ENCODE measurements at regions not wholly inside any gene's neighbourhood (a gene's known extent, or its start where the extent isn't known, plus 50 kb on each side); places are given as distances from the start of the nearest gene placed in this dataset.

DNA sequence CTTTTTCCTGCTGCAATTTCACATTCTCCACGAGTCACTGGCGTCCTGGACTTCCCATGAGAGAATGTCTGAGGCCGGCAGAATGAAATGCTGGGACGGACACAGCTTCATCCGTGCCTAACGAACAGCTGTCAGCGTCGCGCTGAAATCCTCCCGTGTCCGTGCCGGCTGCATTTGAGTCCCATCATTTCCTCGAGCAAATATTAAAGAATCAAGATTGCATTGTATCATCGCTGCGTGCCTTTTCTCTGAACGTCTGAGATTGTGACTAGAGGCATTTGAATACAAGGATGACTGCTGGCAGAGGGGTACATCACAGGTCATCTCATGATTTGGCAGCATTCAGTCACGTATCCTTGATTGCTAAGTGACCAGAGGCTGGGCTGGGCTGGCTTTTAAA, 279.9 kb downstream of the ASMT start:
- 0 out of 3 replicates have a peak overlapping the region, but pooled peaks have one; percentile 29 for H3K4me2 ChIP-seq
- DNase-seq (ENCODE audit: low read depth in 1 of 2, low spot score in 1 of 2) (no peak), FAIRE-seq (no peak), ATAC-seq (peak; percentile 38 to 65; a peak in 4 of 6 replicates)
- no peaks in the 10 kb centered on the region for H3K4me1 ChIP-seq
- H3K27ac ChIP-seq: peak overlapping the region in 1 of 2 experiments; percentile 60; a peak in 2 of 6 replicates
- peaks cover 5% of the 10 kb centered on the region; the same call in 1 of the 3 replicates for H3K9me3 ChIP-seq
- ChIA-PET POLR2A (no interaction called here), CTCF (no interaction called here)
- 53% methylated on average over 17 of the region's 17 CpGs for WGBS (ENCODE audit: missing lambda C conversion rate)
- no peak for TF ChIP-seq HOXA7 (CRISPR knock-in tag; IDR thresholded peaks at IDR 0.05)
- H3K4me3 ChIP-seq: no peak overlapping the region

DNA sequence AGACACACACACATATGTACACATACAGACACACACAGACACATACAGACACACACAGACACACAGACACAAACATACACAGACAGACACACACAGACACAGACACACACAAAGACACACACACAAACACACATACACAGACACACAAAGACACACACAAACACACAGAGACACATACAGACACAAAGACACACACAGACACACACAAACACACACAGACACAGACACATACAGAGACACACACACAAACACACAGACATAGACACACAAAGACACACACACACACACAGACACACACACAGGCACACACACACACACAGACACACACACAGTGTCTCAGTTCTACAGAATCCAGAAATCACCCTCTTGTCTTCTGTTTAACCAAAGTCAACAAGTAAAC, 280.7 kb downstream of the ASMT start:
- Histone ChIP-seq H3K4me2 (no peak overlapping the region), H3K27ac (no peak overlapping the region), H3K9me3 (no peaks in the 10 kb centered on the region), H3K4me1 (no peaks in the 10 kb centered on the region), H3K4me3 (no peak overlapping the region)
- ATAC-seq: no peak
- TF ChIP-seq, protein P1, sequence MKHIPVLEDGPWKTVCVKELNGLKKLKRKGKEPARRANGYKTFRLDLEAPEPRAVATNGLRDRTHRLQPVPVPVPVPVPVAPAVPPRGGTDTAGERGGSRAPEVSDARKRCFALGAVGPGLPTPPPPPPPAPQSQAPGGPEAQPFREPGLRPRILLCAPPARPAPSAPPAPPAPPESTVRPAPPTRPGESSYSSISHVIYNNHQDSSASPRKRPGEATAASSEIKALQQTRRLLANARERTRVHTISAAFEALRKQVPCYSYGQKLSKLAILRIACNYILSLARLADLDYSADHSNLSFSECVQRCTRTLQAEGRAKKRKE (CRISPR knock-in tag; IDR thresholded peaks at IDR 0.05; ENCODE audit: low read depth): no peak
- TF ChIP-seq SREBF2 (IDR thresholded peaks at IDR 0.05): no peak
- TF ChIP-seq, protein P2, sequence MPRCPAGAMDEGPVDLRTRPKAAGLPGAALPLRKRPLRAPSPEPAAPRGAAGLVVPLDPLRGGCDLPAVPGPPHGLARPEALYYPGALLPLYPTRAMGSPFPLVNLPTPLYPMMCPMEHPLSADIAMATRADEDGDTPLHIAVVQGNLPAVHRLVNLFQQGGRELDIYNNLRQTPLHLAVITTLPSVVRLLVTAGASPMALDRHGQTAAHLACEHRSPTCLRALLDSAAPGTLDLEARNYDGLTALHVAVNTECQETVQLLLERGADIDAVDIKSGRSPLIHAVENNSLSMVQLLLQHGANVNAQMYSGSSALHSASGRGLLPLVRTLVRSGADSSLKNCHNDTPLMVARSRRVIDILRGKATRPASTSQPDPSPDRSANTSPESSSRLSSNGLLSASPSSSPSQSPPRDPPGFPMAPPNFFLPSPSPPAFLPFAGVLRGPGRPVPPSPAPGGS (IDR thresholded peaks at IDR 0.05): no peak
- no peak for DNase-seq (ENCODE audit: low read depth in 1 of 2, low spot score in 1 of 2)
- peak; percentile 84 for FAIRE-seq
- POLR2A ChIA-PET: no interaction called here
- CTCF ChIA-PET: no interaction called here

DNA sequence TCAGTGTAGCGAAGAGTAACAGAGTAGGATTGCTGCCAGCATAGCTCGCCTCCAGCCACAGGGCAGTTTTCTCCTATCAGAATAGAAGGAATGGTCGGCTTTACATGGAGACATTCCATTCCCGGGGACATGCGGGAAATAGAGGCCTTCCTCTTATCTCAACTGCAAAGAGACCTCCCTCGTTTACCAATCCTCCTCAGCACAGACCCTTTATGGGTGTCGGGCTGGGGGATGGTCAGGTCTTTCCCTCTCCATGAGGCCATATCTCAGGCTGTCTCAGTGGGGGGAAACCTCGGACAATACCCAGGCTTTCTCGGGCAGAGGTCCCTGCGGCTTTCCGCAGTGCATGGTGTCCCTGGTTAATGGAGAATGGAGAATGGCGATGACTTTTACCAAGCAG, 285.0 kb downstream of the ASMT start:
- 86% methylated on average over 12 of the region's 12 CpGs for WGBS (ENCODE audit: missing lambda C conversion rate)
- no peak for FAIRE-seq

DNA sequence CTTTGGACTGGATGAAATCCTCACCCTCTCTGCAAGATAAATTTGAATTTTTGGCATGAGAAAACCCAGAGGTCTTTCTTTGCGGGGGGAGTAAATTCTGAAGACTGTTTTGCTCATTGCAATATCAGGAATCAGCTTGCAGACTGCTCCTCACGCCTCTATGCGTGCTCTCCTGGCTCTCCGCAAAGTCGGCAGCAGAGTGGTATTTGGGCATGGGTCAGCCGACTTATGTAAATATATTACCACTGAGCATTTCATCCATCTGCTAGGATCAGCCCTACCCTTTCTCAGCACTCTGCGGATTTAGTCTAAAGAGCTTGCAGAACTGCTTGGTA, 288.0 kb downstream of the ASMT start:
- H3K9me3 ChIP-seq: 0 out of 3 replicates have a peak, but pooled peaks cover 4% of the 10 kb centered on the region
- peak overlapping the region; percentile 87 for H3K4me2 ChIP-seq
- FAIRE-seq (no peak), ATAC-seq (peak; percentile 73 to 76), DNase-seq (ENCODE audit: low read depth in 1 of 2, low spot score in 1 of 2) (peak in 1 of 2 experiments; percentile 35)
- ChIA-PET POLR2A (no interaction called here), CTCF (no interaction called here)
- peak overlapping the region; percentile 35 for H3K4me3 ChIP-seq
- 2% methylated on average over 7 of the region's 7 CpGs for WGBS (ENCODE audit: missing lambda C conversion rate)
- H3K27ac ChIP-seq: peak overlapping the region; percentile 87 to 91
- H3K4me1 ChIP-seq: peaks cover 20% of the 10 kb centered on the region
- TF ChIP-seq, protein P3, sequence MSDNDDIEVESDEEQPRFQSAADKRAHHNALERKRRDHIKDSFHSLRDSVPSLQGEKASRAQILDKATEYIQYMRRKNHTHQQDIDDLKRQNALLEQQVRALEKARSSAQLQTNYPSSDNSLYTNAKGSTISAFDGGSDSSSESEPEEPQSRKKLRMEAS (IDR thresholded peaks at IDR 0.05): no peak
- TF ChIP-seq NR3C1 (IDR thresholded peaks at IDR 0.05): no peak
- TF ChIP-seq, protein P4, sequence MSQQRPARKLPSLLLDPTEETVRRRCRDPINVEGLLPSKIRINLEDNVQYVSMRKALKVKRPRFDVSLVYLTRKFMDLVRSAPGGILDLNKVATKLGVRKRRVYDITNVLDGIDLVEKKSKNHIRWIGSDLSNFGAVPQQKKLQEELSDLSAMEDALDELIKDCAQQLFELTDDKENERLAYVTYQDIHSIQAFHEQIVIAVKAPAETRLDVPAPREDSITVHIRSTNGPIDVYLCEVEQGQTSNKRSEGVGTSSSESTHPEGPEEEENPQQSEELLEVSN (IDR thresholded peaks at IDR 0.05; ENCODE audit: borderline replicate concordance, low read depth): peak; percentile 49; the same call in 1 of the 2 replicates
- TF ChIP-seq EP300 (IDR thresholded peaks at IDR 0.05): no peak
- no peak for TF ChIP-seq NFE2L2 (conservative IDR thresholded peaks at IDR 0.05; ENCODE audit: low read length)
- peak in 1 of 2 experiments; percentile 1; a peak in 1 of 5 replicates for TF ChIP-seq RAD21 (conservative IDR thresholded peaks at IDR 0.05 in 1 of 2, IDR thresholded peaks at IDR 0.05 in 1 of 2)

More for the DNA sequence above, 285.0 kb downstream of the ASMT start:
- H3K9me3 ChIP-seq: no peaks in the 10 kb centered on the region
- no peak overlapping the region for H3K4me3 ChIP-seq
- DNase-seq (ENCODE audit: low read depth in 1 of 2, low spot score in 1 of 2) (no peak), ATAC-seq (no peak)
- peaks cover 20% of the 10 kb centered on the region for H3K4me1 ChIP-seq
- 0 out of 6 replicates have a peak overlapping the region, but pooled peaks of 1 of the 2 experiments have one; percentile 25 for H3K27ac ChIP-seq
- no peak overlapping the region for H3K4me2 ChIP-seq
- ChIA-PET CTCF (no interaction called here), POLR2A (no interaction called here)
- TF ChIP-seq ZC3H11A (IDR thresholded peaks at IDR 0.05): no peak
- TF ChIP-seq, protein P1 (CRISPR knock-in tag; IDR thresholded peaks at IDR 0.05; ENCODE audit: low read depth): no peak
- TF ChIP-seq CHD2 (IDR thresholded peaks at IDR 0.05; ENCODE audit: low read length, partially characterized antibody): no peak
- no peak for TF ChIP-seq ZNF302 (CRISPR knock-in tag; IDR thresholded peaks at IDR 0.05)
- no peak for TF ChIP-seq CBX8 (IDR thresholded peaks at IDR 0.05)
- TF ChIP-seq, protein P5, sequence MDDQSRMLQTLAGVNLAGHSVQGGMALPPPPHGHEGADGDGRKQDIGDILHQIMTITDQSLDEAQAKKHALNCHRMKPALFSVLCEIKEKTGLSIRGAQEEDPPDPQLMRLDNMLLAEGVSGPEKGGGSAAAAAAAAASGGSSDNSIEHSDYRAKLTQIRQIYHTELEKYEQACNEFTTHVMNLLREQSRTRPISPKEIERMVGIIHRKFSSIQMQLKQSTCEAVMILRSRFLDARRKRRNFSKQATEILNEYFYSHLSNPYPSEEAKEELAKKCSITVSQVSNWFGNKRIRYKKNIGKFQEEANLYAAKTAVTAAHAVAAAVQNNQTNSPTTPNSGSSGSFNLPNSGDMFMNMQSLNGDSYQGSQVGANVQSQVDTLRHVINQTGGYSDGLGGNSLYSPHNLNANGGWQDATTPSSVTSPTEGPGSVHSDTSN (IDR thresholded peaks at IDR 0.05): no peak
